ENCODE measurements at regions not wholly inside any gene's neighbourhood (a gene's known extent, or its start where the extent isn't known, plus 50 kb on each side); places are given as distances from the start of the nearest gene placed in this dataset.
A peak's percentile ranks its signal among the peaks of the same experiment; 100 is the strongest.

- Histone ChIP-seq H3K36me3 (ENCODE audit: control insufficient read depth in 2 of 2, insufficient read depth in 2 of 2, low read length in 1 of 2) (no peaks in the 10 kb centered on the region), H3K9me3 (ENCODE audit: control insufficient read depth in 2 of 2, insufficient read depth in 1 of 2, low read depth in 1 of 2, low read length in 1 of 2) (no peaks in the 10 kb centered on the region), H3K27me3 (ENCODE audit: control insufficient read depth in 1 of 2, insufficient read depth in 2 of 2, low read length in 2 of 2) (no peaks in the 10 kb centered on the region), H3K4me3 (ENCODE audit: low read depth in 1 of 2, low read length in 2 of 2) (no peak overlapping the region), H3K4me1 (ENCODE audit: control insufficient read depth in 2 of 2, insufficient read depth in 2 of 2, low read length in 1 of 2) (peaks cover 5 to 29% of the 10 kb centered on the region in 2 donors), H3K27ac (ENCODE audit: low read depth in 2 of 2, low read length in 1 of 2) (peak overlapping the region; percentile 94 to 100)
- WGBS, 2 donors: 40 to 48% methylated on average over 9 of the region's 9 CpGs
Observed at GRCh38 chr5:135140446-135141204, 106.6 kb upstream of the PITX1 start.

GRCh38 chr5:135139381-135140134, 105.5 kb upstream of the PITX1 start:
- Histone ChIP-seq H3K9me3 (ENCODE audit: control insufficient read depth in 2 of 2, insufficient read depth in 1 of 2, low read depth in 1 of 2, low read length in 1 of 2) (no peaks in the 10 kb centered on the region), H3K27me3 (ENCODE audit: control insufficient read depth in 1 of 2, insufficient read depth in 2 of 2, low read length in 2 of 2) (no peaks in the 10 kb centered on the region), H3K4me1 (ENCODE audit: control insufficient read depth in 2 of 2, insufficient read depth in 2 of 2, low read length in 1 of 2) (peaks cover 10 to 39% of the 10 kb centered on the region in 2 donors), H3K27ac (ENCODE audit: low read depth in 2 of 2, low read length in 1 of 2) (peak overlapping the region; percentile 89 to 100), H3K36me3 (ENCODE audit: control insufficient read depth in 2 of 2, insufficient read depth in 2 of 2, low read length in 1 of 2) (no peaks in the 10 kb centered on the region), H3K4me3 (ENCODE audit: low read depth in 1 of 2, low read length in 2 of 2) (no peak overlapping the region)
- WGBS, 2 donors: 58 to 61% methylated on average over 12 of the region's 12 CpGs

GRCh38 chr5:135138116-135138850, 104.3 kb upstream of the PITX1 start:
- peak overlapping the region; percentile 81 to 90 for H3K27ac ChIP-seq (ENCODE audit: low read depth in 2 of 2, low read length in 1 of 2)
- H3K36me3 ChIP-seq (ENCODE audit: control insufficient read depth in 2 of 2, insufficient read depth in 2 of 2, low read length in 1 of 2): no peaks in the 10 kb centered on the region
- WGBS, 2 donors: 48 to 65% methylated on average over 4 of the region's 4 CpGs
- no peaks in the 10 kb centered on the region for H3K9me3 ChIP-seq (ENCODE audit: control insufficient read depth in 2 of 2, insufficient read depth in 1 of 2, low read depth in 1 of 2, low read length in 1 of 2)
- H3K4me3 ChIP-seq (ENCODE audit: low read depth in 1 of 2, low read length in 2 of 2): peak overlapping the region in 1 of 2 donors; percentile 0
- peaks cover 10 to 46% of the 10 kb centered on the region in 2 donors for H3K4me1 ChIP-seq (ENCODE audit: control insufficient read depth in 2 of 2, insufficient read depth in 2 of 2, low read length in 1 of 2)
- H3K27me3 ChIP-seq (ENCODE audit: control insufficient read depth in 1 of 2, insufficient read depth in 2 of 2, low read length in 2 of 2): no peaks in the 10 kb centered on the region

- no peaks in the 10 kb centered on the region for H3K27me3 ChIP-seq (ENCODE audit: control insufficient read depth in 1 of 2, insufficient read depth in 2 of 2, low read length in 2 of 2)
- H3K4me3 ChIP-seq (ENCODE audit: low read depth in 1 of 2, low read length in 2 of 2): peak overlapping the region in 1 of 2 donors; percentile 0
- no peaks in the 10 kb centered on the region for H3K9me3 ChIP-seq (ENCODE audit: control insufficient read depth in 2 of 2, insufficient read depth in 1 of 2, low read depth in 1 of 2, low read length in 1 of 2)
- peak overlapping the region; percentile 81 to 90 for H3K27ac ChIP-seq (ENCODE audit: low read depth in 2 of 2, low read length in 1 of 2)
- H3K36me3 ChIP-seq (ENCODE audit: control insufficient read depth in 2 of 2, insufficient read depth in 2 of 2, low read length in 1 of 2): no peaks in the 10 kb centered on the region
- 90 to 94% methylated on average over 13 of the region's 13 CpGs for WGBS, 2 donors
- peaks cover 10 to 51% of the 10 kb centered on the region in 2 donors for H3K4me1 ChIP-seq (ENCODE audit: control insufficient read depth in 2 of 2, insufficient read depth in 2 of 2, low read length in 1 of 2)
Observed at GRCh38 chr5:135137146-135137915, 103.3 kb upstream of the PITX1 start.

GRCh38 chr5:135136546-135136945, 102.5 kb upstream of the PITX1 start:
- WGBS, 2 donors: 79 to 80% methylated on average over 2 of the region's 2 CpGs
- peak overlapping the region; percentile 88 to 97 for H3K27ac ChIP-seq (ENCODE audit: low read depth in 2 of 2, low read length in 1 of 2)
- peaks cover 10 to 51% of the 10 kb centered on the region in 2 donors for H3K4me1 ChIP-seq (ENCODE audit: control insufficient read depth in 2 of 2, insufficient read depth in 2 of 2, low read length in 1 of 2)
- no peaks in the 10 kb centered on the region for H3K36me3 ChIP-seq (ENCODE audit: control insufficient read depth in 2 of 2, insufficient read depth in 2 of 2, low read length in 1 of 2)
- no peaks in the 10 kb centered on the region for H3K27me3 ChIP-seq (ENCODE audit: control insufficient read depth in 1 of 2, insufficient read depth in 2 of 2, low read length in 2 of 2)
- peak overlapping the region; percentile 7 to 29 for H3K4me3 ChIP-seq (ENCODE audit: low read depth in 1 of 2, low read length in 2 of 2)
- no peaks in the 10 kb centered on the region for H3K9me3 ChIP-seq (ENCODE audit: control insufficient read depth in 2 of 2, insufficient read depth in 1 of 2, low read depth in 1 of 2, low read length in 1 of 2)

- H3K4me3 ChIP-seq (ENCODE audit: low read depth in 1 of 2, low read length in 2 of 2): peak overlapping the region; percentile 7 to 29
- WGBS, 2 donors: 40 to 50% methylated on average over 14 of the region's 14 CpGs
- no peaks in the 10 kb centered on the region for H3K36me3 ChIP-seq (ENCODE audit: control insufficient read depth in 2 of 2, insufficient read depth in 2 of 2, low read length in 1 of 2)
- peaks cover 10 to 48% of the 10 kb centered on the region in 2 donors for H3K4me1 ChIP-seq (ENCODE audit: control insufficient read depth in 2 of 2, insufficient read depth in 2 of 2, low read length in 1 of 2)
- H3K27ac ChIP-seq (ENCODE audit: low read depth in 2 of 2, low read length in 1 of 2): peak overlapping the region; percentile 91 to 97
- no peaks in the 10 kb centered on the region for H3K9me3 ChIP-seq (ENCODE audit: control insufficient read depth in 2 of 2, insufficient read depth in 1 of 2, low read depth in 1 of 2, low read length in 1 of 2)
- H3K27me3 ChIP-seq (ENCODE audit: control insufficient read depth in 1 of 2, insufficient read depth in 2 of 2, low read length in 2 of 2): no peaks in the 10 kb centered on the region
Observed at GRCh38 chr5:135135530-135136226, 101.7 kb upstream of the PITX1 start.

- Histone ChIP-seq H3K4me3 (ENCODE audit: low read depth in 1 of 2, low read length in 2 of 2) (no peak overlapping the region), H3K36me3 (ENCODE audit: control insufficient read depth in 2 of 2, insufficient read depth in 2 of 2, low read length in 1 of 2) (no peaks in the 10 kb centered on the region), H3K4me1 (ENCODE audit: control insufficient read depth in 2 of 2, insufficient read depth in 2 of 2, low read length in 1 of 2) (peaks cover 10 to 51% of the 10 kb centered on the region in 2 donors), H3K9me3 (ENCODE audit: control insufficient read depth in 2 of 2, insufficient read depth in 1 of 2, low read depth in 1 of 2, low read length in 1 of 2) (no peaks in the 10 kb centered on the region), H3K27me3 (ENCODE audit: control insufficient read depth in 1 of 2, insufficient read depth in 2 of 2, low read length in 2 of 2) (no peaks in the 10 kb centered on the region), H3K27ac (ENCODE audit: low read depth in 2 of 2, low read length in 1 of 2) (peak overlapping the region; percentile 91 to 97)
- 53 to 55% methylated on average over 6 to 7 of the region's 7 CpGs for WGBS, 2 donors
Observed at GRCh38 chr5:135134691-135135381, 100.8 kb upstream of the PITX1 start.

- Histone ChIP-seq H3K4me3 (ENCODE audit: low read depth in 1 of 2, low read length in 2 of 2) (peak overlapping the region; percentile 12 to 36), H3K27ac (ENCODE audit: low read depth in 2 of 2, low read length in 1 of 2) (peak overlapping the region; percentile 91 to 97), H3K4me1 (ENCODE audit: control insufficient read depth in 2 of 2, insufficient read depth in 2 of 2, low read length in 1 of 2) (peaks cover 10 to 52% of the 10 kb centered on the region in 2 donors), H3K27me3 (ENCODE audit: control insufficient read depth in 1 of 2, insufficient read depth in 2 of 2, low read length in 2 of 2) (no peaks in the 10 kb centered on the region), H3K36me3 (ENCODE audit: control insufficient read depth in 2 of 2, insufficient read depth in 2 of 2, low read length in 1 of 2) (no peaks in the 10 kb centered on the region), H3K9me3 (ENCODE audit: control insufficient read depth in 2 of 2, insufficient read depth in 1 of 2, low read depth in 1 of 2, low read length in 1 of 2) (no peaks in the 10 kb centered on the region)
- 52 to 64% methylated on average over 18 of the region's 18 CpGs for WGBS, 2 donors
Observed at GRCh38 chr5:135133698-135134515, 99.9 kb upstream of the PITX1 start.

All from esophagus (tissue), 2 donors.